Stimulated activated CD4-positive, alpha-beta T cell treated with anti-CD3 and anti-CD28 coated beads, Interleukin-12 subunit alpha, Interleukin-12 subunit beta, amount 100 ng/mL, for 24 hours (primary cell): ENCODE measurements at regions not wholly inside any gene's neighbourhood (a gene's known extent, or its start where the extent isn't known, plus 50 kb on each side); places are given as distances from the start of the nearest gene placed in this dataset.

Source experiments
- DNase-seq, 2 experiments: peaks; one replicate each; pipeline ENCODE4 v3.0.0-alpha.2; 2020; ENCODE audit warnings: low read depth in 2 of 2

DNA sequence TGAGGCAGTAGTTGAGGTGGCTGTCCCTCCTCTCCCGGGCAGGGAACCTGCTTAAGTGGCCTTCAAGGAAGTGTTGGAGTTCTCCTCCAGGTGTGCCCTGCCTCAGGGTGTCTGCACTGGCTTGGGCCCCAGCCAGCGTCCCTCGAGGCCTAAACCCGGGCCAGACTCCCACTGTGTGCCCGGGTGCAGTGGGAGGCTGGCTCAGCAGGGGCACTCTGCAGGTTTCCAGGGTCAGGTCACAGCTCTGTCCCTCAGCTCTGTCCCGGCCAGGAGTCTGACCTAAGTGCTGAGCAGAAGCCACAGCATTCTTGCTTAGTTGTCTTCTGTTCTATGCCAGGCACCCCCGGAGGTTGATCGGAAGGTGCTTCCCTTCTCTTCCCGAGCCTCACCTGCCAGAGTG lies 69.0 kb upstream of the OTOS start:
- no peak for DNase-seq

GRCh38 chr2:240210198-240210965 lies 69.9 kb upstream of the OTOS start:
- no peak for DNase-seq

DNA sequence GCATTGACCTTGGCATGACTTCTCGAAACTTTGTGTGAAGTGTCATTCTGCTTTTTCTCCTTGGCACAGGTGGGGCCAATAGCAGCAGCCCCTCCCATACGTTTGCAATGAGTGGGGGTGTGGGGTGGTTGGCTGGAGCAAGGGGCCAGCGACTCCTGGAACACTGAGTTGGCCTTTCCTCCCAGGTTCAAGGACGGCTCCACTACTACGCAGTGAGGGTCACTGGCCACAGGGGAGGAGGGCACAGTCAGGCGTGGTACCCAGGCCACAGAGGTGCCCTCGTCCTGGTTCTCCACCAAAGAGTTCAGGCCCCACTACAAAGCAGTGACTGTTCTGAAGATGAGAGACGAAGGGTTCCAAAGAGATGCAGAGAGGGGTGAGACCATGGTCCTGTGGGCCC lies 70.6 kb upstream of the OTOS start:
- DNase-seq, result no peak

DNA sequence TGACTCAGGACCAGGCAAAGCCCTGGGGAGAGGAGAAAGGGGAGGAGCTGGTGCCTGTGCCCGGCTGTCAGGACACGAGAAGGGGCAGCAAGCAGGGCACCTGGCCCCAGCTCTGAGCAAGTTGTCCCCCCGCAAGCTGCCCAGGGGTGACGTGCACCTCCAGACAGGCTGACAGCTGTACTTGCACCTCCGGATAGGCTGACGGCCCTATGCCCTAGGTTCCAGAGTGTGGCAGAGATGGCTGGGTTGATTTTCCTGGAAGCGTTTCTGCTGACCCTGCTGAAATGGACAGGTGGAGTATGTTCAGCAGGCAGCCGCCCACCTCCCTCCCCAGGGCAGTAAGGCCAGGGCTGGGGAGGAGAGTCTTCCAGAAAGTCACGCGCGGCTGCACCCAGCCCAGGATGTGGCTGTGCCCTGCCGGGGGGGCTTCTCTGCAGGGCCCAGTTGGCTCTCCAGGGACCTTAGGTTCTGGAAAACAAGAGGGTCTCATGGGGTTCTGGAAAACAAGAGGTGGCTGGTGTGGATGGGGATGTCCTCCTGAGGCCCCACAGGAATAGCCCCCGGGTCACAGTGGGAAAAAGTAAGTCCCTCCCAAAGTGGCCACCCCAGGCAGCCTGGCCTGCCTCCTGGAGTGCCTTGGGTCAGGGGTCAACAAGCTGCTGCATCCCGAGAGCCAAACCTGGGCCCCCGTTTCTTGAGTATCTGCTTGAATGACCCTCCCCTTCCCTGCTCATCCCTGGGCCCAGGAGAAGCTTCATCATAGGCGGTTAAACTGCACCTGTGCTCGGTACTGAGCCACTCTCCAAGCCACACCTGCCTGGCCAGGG lies 71.4 kb upstream of the OTOS start:
- DNase-seq, result no peak

DNA sequence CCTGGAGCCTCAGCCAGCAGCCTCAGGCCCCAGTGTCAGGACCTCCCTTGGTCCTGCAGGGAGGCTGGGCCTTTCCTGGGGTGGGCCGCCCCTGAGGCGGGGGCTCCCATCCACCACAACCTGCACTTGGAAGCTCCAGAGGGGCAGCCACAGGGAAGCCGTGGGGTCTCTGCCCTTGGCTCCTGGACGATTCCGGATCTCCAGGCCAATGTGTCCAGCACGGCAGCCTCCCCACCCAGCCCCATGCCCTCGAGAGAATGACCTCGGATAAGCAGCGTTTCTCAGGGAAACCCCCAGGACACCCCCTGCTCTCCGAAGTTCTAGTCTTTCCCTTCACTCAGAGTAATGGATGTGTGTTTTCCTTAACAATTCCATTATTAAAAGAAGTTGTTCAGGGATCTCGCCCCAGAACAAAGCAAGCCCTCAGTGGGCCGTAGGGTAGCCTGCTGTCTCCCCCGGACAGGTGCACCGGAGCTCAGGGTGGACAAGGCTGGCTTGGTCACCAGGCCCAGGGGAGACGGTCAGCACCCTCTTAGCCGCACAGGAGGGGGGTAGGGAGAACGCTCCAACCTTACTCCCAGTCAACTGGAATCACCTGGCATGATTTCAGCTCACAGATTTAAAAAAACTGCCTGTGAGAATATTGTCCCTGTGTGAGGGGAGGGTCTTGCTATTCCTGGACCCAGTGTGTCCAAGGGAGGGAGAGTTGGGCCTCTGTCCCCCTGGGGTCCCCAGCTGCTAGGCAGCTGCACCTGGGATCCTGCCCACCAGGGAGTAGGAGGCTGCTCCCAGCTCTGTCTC lies 72.2 kb upstream of the OTOS start:
- no peak for DNase-seq

DNA sequence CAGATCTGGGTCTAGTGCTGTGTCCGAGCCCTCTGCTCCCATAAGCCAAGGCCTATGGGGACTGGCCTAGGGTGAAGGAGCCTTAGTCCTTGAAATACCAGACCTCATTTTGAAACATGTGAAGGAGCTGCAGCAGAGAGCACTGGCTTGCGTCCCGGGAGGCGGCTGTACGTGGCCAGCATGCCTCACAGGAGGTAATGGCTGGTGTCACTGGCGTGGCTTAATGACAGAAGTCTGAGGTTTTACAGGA lies 72.7 kb upstream of the OTOS start:
- no peak for DNase-seq

DNA sequence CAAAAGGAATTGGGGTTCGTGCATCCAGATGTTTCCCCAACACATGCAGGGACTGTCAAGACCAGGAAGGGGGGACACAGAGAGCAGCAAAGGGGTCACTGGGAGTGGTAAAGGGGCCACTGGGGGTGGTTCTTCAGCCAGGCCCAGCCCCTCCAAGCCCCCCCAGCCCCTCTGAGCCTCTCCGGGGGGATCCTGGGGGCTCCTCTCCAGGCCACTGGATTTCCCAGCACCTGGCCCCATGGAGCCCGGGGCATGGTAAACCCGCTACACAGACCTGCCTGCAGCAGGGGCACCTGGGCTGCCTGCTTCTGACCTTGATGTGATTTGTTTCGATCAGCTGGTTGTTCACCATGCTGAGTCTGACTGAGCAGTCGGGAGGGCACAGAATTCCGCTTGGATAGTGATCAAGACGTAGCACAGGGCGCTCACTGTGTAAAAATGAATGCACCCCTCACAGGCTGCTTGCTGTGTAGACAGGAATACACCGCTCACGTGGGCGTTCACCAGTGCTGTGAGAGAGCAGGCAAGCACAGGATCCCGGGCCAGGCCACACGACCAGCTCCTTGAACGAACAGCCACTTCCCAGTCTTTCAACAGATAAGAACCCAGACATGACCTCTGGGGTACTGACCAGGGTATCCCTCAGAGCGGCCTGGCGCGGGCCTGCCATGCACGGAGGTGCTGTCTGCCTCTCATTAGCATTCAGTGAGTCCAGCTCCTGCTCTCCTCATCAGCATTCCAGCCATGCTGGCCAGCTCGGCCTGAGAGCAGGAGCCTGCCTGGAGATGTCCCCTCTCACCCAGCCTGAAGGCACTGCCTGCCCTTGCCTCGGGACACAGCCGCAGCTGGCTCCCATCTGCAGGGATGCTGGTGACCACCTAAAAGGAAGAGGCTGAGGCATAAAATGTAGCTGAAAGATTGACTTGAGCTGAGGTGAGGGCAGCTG lies 73.3 kb upstream of the OTOS start:
- DNase-seq, result no peak

- DNase-seq, result no peak
Observed at GRCh38 chr2:240214790-240215675, 74.6 kb upstream of the OTOS start.

DNA sequence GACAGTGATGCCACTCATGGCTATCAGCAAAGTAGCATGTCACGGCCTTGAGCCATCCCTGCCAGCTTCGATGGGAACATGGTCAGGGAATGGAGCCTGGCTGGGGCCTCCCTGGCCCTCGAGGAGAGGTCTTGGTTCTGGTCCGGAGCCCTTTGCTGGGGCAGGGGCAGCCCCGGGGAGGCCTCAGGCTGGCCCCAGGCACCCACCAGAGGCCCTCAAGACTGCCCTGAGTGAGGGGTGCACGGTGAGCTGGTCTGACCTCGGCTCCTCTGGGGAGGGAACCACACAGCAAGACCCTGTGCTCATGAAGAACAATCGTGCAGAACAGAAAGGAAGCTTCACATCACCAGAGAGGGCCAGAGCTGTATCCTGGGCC lies 75.2 kb upstream of the OTOS start:
- no peak for DNase-seq

- no peak for DNase-seq
Observed at GRCh38 chr2:240216167-240216566, 75.7 kb upstream of the OTOS start.

DNA sequence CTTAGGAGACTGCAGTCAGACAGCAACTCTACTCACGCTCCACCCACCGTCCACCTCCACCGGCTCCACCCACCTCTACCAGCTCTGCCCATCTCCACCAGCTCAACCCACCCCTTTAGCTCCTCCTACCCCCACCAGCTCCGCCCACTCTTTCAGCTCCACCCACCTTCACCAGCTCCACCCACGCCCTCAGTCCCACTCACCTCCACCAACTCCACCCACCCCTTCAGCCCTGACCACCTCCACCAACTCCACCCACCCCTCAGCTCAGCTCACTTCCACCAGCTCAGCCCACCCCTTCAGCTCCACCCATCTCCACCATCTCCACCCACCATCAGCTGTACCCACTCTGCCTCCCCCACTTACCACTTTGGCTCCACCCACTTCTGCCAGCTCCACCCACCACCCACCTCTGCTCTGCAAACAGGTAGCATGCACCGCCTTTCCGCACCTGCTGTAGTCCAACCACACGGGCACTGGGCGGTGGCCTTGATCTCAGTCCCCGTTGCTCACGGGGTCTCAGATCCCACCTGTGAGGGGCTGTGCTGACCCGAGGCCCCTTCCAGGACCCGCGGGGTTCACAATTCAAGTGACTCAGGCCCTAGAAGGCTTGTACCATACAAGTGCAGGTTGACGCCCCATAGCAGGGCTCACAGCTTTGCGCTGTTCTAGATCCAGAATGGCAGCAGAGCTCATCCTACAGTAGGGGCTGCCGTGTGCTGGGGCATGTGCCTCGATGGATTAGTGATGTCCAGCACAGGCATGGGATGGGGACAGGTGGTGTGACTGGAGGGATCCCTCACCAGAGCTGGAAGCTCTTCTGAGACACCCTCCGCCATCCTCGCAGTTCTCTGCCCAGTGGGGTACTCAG lies 77.2 kb upstream of the OTOS start:
- DNase-seq, result no peak

DNA sequence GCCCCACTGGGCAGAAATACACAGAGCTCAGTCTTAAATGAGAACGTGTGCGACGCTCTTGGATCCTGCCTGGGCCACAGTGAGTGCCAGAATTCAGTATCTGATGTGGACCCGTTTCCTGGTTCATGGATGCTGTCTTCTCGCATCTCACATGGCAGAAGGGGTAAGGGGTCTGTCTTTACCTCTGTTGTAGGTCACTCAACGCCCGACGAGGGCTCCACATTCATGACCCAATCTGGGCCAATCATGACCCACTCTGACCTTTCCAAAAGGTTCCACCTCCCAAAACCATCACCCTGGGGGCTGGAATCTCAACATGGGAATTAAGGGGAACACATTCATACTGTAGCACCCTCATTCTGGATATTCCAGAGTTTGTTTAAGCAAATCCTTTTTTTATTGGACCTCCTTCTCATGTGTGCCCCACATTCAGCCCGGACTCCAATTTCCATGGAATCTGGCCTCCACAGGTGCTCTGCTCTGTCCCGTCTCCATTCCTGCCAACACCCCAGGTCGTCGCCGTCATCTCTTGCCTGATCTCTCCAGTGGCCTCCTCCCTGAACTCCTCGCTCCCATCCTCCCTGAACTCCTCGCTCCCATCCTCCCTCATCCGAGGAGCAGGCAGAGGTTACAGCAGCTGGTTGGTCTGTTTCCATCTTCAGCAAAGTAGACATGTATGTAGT lies 78.9 kb upstream of the OTOS start:
- no peak for DNase-seq

DNA sequence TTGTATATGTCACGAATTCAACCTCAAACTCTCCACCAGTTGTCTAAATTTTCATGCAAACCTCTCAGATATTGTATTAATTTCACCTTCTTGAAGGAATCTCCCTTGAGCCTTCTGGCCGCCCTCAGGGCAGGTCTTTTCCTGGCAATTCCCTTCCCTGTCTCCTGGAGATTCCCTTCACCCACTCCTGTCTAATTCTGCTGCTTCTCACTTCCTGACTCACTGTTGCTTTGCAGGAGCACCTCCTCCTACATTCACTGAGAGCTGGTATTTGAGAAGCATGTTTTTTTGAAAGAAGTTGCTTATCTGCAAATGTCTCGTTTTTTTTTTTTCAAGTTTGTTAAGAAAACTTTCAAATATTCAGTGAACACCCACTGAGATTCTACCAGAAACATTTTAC lies 79.9 kb upstream of the OTOS start:
- DNase-seq, result no peak

GRCh38 chr2:240223631-240224030 lies 83.2 kb upstream of the OTOS start:
- no peak for DNase-seq

GRCh38 chr2:240224676-240225075 lies 84.2 kb upstream of the OTOS start:
- no peak for DNase-seq

DNA sequence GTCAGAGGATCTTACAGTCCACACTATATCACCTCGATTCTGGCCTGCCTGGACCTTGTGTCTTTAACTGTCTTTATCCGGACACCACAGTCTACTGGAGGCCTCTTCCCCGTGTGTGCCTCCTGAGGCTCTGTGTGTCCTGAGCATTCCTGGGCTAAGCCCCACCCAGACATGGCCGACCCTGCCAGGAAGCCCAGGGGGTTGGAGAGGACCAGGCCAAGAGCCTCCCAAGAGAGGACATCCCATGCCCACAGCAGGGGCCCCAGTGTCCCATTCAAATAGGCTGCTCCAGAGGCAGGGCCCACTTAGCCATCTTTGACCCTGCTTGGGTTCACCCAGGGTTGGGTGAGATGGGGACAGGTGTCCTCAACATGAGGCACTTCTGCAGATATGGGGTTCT lies 84.7 kb upstream of the OTOS start:
- DNase-seq, result no peak

DNA sequence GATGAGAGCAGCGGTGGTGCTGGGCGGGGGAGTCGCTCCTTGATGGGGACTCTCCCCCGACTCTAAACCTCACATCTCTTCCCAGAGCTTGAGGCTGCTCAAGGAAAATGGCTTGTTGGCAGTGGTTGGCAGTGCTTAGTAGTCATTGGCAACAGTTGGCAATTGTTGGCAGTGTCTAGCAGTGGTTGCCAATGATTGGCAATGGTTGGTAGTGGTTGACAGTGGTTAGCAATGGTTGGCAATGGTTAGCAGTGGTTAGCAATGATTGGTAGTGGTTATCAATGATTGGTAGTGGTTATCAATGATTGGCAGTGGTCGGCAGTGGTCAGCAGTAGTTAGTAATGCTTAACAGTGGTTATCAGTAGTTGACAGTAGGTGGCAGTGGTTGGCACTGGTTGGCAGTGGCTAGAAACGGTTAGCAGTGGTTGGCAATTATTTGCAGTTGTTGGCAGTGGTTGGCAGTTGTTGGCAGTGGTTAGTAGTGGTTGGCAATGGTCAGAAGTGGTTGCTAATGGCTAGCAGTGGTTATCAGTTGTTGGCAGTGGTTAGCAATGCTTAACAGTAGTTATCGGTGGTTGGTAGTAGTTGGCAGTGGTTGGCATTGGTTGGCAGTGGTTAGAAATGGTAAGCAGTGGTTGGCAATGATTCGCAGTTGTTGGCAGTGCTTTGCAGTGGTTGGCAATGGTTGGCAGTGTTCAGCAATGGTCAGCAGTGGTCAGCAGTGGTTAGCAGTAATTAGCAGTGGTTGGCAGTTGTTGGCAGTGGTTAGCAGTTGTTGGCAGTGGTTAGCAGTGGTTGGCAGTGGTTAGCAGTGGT lies 85.4 kb upstream of the OTOS start:
- no peak for DNase-seq
